K562 (cell line): ENCODE measurements at regions not wholly inside any gene's neighbourhood (a gene's known extent, or its start where the extent isn't known, plus 50 kb on each side); places are given as distances from the start of the nearest gene placed in this dataset.

Experiments
- BDP1 ChIP-seq: IDR thresholded peaks from 3 replicates; pipeline ENCODE4 v1.6.1; 2011; ENCODE audit not compliant: insufficient read length, insufficient read depth
- CREM ChIP-seq: IDR thresholded peaks from 2 replicates; pipeline ENCODE4 v1.6.1; 2014; ENCODE audit warnings: antibody characterized with exemption, low read depth
- KDM1A ChIP-seq, 2 experiments: fragments of 450-650 bp; IDR thresholded peaks; 2 replicates each; pipeline ENCODE4 v1.6.1; 2016; ENCODE audit warnings: mild to moderate bottlenecking in 2 of 2
- NR3C1 ChIP-seq: sonication (generic); formaldehyde crosslinking; IDR thresholded peaks from 2 replicates; pipeline ENCODE4 v1.8.1; 2022; ENCODE audit warnings: missing genetic modification reagents
- NUFIP1 ChIP-seq: fragments of 450-650 bp; IDR thresholded peaks from 2 replicates; pipeline ENCODE4 v1.6.1; 2018; ENCODE audit not compliant: partially characterized antibody
- SMARCA5 ChIP-seq: fragments of 450-650 bp; IDR thresholded peaks from 2 replicates; pipeline ENCODE4 v1.6.1; 2016
- SRSF3 ChIP-seq: fragments of 200-400 bp; formaldehyde crosslinking; IDR thresholded peaks from 2 replicates; pipeline ENCODE4 v1.6.1; 2016; ENCODE audit warnings: mild to moderate bottlenecking, low read length, moderate library complexity; ENCODE audit not compliant: insufficient read depth
- ZNF165 ChIP-seq: fragments of 250-450 bp; sonication (Bioruptor Pico); IDR thresholded peaks from 2 replicates; pipeline ENCODE4 v1.4.0; 2020; ENCODE audit warnings: borderline replicate concordance
- ZNF398 ChIP-seq: fragments of 250-450 bp; sonication (Bioruptor Pico); IDR thresholded peaks from 2 replicates; pipeline ENCODE4 v1.8.0; 2021; ENCODE audit warnings: moderate library complexity, mild to moderate bottlenecking, inconsistent platforms
- TF ChIP-seq, protein P1 (sequence below): sonication (generic); formaldehyde crosslinking; IDR thresholded peaks from 2 replicates; pipeline ENCODE4 v1.8.0; 2023; ENCODE audit warnings: mild to moderate bottlenecking, missing genetic modification reagents

- TF ChIP-seq, protein P1, sequence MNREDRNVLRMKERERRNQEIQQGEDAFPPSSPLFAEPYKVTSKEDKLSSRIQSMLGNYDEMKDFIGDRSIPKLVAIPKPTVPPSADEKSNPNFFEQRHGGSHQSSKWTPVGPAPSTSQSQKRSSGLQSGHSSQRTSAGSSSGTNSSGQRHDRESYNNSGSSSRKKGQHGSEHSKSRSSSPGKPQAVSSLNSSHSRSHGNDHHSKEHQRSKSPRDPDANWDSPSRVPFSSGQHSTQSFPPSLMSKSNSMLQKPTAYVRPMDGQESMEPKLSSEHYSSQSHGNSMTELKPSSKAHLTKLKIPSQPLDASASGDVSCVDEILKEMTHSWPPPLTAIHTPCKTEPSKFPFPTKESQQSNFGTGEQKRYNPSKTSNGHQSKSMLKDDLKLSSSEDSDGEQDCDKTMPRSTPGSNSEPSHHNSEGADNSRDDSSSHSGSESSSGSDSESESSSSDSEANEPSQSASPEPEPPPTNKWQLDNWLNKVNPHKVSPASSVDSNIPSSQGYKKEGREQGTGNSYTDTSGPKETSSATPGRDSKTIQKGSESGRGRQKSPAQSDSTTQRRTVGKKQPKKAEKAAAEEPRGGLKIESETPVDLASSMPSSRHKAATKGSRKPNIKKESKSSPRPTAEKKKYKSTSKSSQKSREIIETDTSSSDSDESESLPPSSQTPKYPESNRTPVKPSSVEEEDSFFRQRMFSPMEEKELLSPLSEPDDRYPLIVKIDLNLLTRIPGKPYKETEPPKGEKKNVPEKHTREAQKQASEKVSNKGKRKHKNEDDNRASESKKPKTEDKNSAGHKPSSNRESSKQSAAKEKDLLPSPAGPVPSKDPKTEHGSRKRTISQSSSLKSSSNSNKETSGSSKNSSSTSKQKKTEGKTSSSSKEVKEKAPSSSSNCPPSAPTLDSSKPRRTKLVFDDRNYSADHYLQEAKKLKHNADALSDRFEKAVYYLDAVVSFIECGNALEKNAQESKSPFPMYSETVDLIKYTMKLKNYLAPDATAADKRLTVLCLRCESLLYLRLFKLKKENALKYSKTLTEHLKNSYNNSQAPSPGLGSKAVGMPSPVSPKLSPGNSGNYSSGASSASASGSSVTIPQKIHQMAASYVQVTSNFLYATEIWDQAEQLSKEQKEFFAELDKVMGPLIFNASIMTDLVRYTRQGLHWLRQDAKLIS = no peak
- TF ChIP-seq CREM (no peak), NR3C1 (no peak), NUFIP1 (no peak), ZNF398 (CRISPR knock-in tag) (no peak), SRSF3 (no peak), SMARCA5 (no peak), ZNF165 (CRISPR knock-in tag) (no peak), BDP1 (no peak), KDM1A (IDR thresholded peaks at IDR 0.05) (no peak)
Observed at GRCh38 chr16:76955629-76956028, 235.4 kb upstream of the MON1B start (continued).
